H1 (cell line): ENCODE measurements at regions not wholly inside any gene's neighbourhood (a gene's known extent, or its start where the extent isn't known, plus 50 kb on each side); places are given as distances from the start of the nearest gene placed in this dataset.

Experiments used
- CTCF ChIA-PET: fragments of 300-600 bp; sonication (Branson Sonifier 250); formaldehyde crosslinking; loops from one replicate; lab custom pipeline; 2021; ENCODE audit not compliant: partially characterized antibody; lab: Charles Lee
- POLR2A ChIA-PET: fragments of 300-600 bp; sonication (Branson Sonifier 250); formaldehyde crosslinking; loops from one replicate; lab custom pipeline; 2021; ENCODE audit warnings: inconsistent platforms; ENCODE audit not compliant: partially characterized antibody; lab: Charles Lee
- DNase-seq, 2 experiments: peaks; one replicate each; pipeline versions ENCODE4 v3.0.0 to v3.0.0-alpha.2; 2010 to 2022; ENCODE audit warnings: low spot score in 2 of 2, low read depth in 1 of 2, mixed read lengths in 1 of 2
- FAIRE-seq: peaks from 2 replicates; lab custom pipeline; 2011; peaks lifted over from hg19 to GRCh38; lab: Jason Lieb, UNC
- H2AFZ ChIP-seq: 2 replicates; pipeline ENCODE4 v1.8.1; 2012; ENCODE audit warnings: low read length, inconsistent platforms
- H2AK5ac ChIP-seq: 2 replicates; pipeline ENCODE4 v1.6.1; 2013; ENCODE audit warnings: low read depth, low read length
- H2BK120ac ChIP-seq: replicated peaks from 2 replicates; pipeline ENCODE3; 2013; ENCODE audit warnings: low read depth, low read length, inconsistent platforms
- H2BK12ac ChIP-seq: 2 replicates; pipeline ENCODE4 v1.6.1; 2013; ENCODE audit warnings: low read depth, low read length
- H2BK15ac ChIP-seq: 2 replicates; pipeline ENCODE4 v1.6.1; 2013; ENCODE audit warnings: low read length
- H2BK20ac ChIP-seq: 2 replicates; pipeline ENCODE4 v1.6.1; 2013; ENCODE audit warnings: low read length
- H2BK5ac ChIP-seq: 2 replicates; pipeline ENCODE4 v1.6.1; 2013; ENCODE audit warnings: low read depth, low read length
- H3K14ac ChIP-seq: 2 replicates; pipeline ENCODE4 v1.6.1; 2013; ENCODE audit warnings: inconsistent platforms; ENCODE audit not compliant: insufficient read length
- H3K18ac ChIP-seq: 2 replicates; pipeline ENCODE4 v1.6.1; 2013; ENCODE audit warnings: low read length; ENCODE audit errors: extremely low read depth
- H3K23ac ChIP-seq: 2 replicates; pipeline ENCODE4 v1.6.1; 2013; ENCODE audit warnings: inconsistent platforms; ENCODE audit not compliant: insufficient read length
- H3K23me2 ChIP-seq: 2 replicates; pipeline ENCODE4 v1.6.1; 2013; ENCODE audit warnings: low read depth, low read length
- H3K27ac ChIP-seq: 2 replicates; pipeline ENCODE4 v1.6.1; 2011; ENCODE audit warnings: low read depth, low read length, inconsistent platforms
- H3K27me3 ChIP-seq, 4 experiments: replicated peaks in 1 of 4; 1 replicate in 1 of 4; 2 replicates in 3 of 4; pipeline versions ENCODE4 v1.6.1 to v1.8.1; 2011 to 2013; ENCODE audit warnings: low read length in 3 of 4, mild to moderate bottlenecking in 3 of 4, inconsistent platforms in 2 of 4, mixed read lengths in 2 of 4, moderate library complexity in 1 of 4; ENCODE audit not compliant: control insufficient read depth in 3 of 4, insufficient read depth in 3 of 4; ENCODE audit errors: extremely low read depth in 1 of 4
- H3K36me3 ChIP-seq, 4 experiments: 2 replicates each; pipeline versions ENCODE4 v1.6.1 to v1.8.1; 2011 to 2013; ENCODE audit warnings: mild to moderate bottlenecking in 4 of 4, low read length in 3 of 4, moderate library complexity in 2 of 4, control low read depth in 1 of 4, inconsistent platforms in 1 of 4; ENCODE audit not compliant: insufficient read depth in 4 of 4, control insufficient read depth in 2 of 4
- H3K4ac ChIP-seq: replicated peaks from 2 replicates; pipeline ENCODE3; 2013; ENCODE audit warnings: low read length, low read depth, mixed read lengths, inconsistent platforms; ENCODE audit not compliant: insufficient read length
- H3K4me1 ChIP-seq, 4 experiments: replicated peaks in 1 of 4; 1 replicate in 1 of 4; 2 replicates in 3 of 4; pipeline versions ENCODE4 v1.6.1 to v1.8.1; 2011 to 2013; ENCODE audit warnings: low read length in 3 of 4, inconsistent platforms in 2 of 4, mixed read lengths in 1 of 4; ENCODE audit not compliant: insufficient read depth in 4 of 4, control insufficient read depth in 3 of 4
- H3K4me2 ChIP-seq, 2 experiments: 2 replicates each; pipeline versions ENCODE4 v1.6.1 to v1.8.1; 2011 to 2013; ENCODE audit warnings: low read depth in 2 of 2, low read length in 2 of 2, control low read depth in 1 of 2, inconsistent platforms in 1 of 2, mild to moderate bottlenecking in 1 of 2; ENCODE audit not compliant: insufficient read depth in 1 of 2
- H3K4me3 ChIP-seq, 4 experiments: fragments of 200-600, 300-600 bp in 1 of 4; sonication (generic), shearing (Covaris generic), sonication (Bioruptor Twin) in 1 of 4; 2 replicates each; pipeline versions ENCODE4 v1.5.1 to v1.8.1; 2011 to 2016; ENCODE audit warnings: low read length in 4 of 4, low read depth in 3 of 4, control low read depth in 2 of 4, inconsistent platforms in 2 of 4, mild to moderate bottlenecking in 2 of 4, mixed read lengths in 1 of 4, moderate library complexity in 1 of 4; ENCODE audit not compliant: insufficient read depth in 2 of 4; ENCODE audit errors: extremely low read depth in 1 of 4
- H3K56ac ChIP-seq: replicated peaks from 2 replicates; pipeline ENCODE3; 2013; ENCODE audit warnings: low read depth, mild to moderate bottlenecking, mixed read lengths, low read length, inconsistent platforms; ENCODE audit not compliant: insufficient read length
- H3K79me1 ChIP-seq: 2 replicates; pipeline ENCODE4 v1.6.1; 2013; ENCODE audit warnings: low read depth, low read length, control low read depth
- H3K79me2 ChIP-seq, 2 experiments: 2 replicates each; pipeline versions ENCODE4 v1.6.1 to v1.8.1; 2012 to 2013; ENCODE audit warnings: low read length in 2 of 2, mild to moderate bottlenecking in 2 of 2, inconsistent platforms in 1 of 2; ENCODE audit not compliant: insufficient read depth in 2 of 2, control insufficient read depth in 1 of 2
- H3K9ac ChIP-seq, 4 experiments: replicated peaks in 1 of 4; 1 replicate in 1 of 4; 2 replicates in 3 of 4; pipeline versions ENCODE4 v1.6.1 to v1.8.1; 2011 to 2013; ENCODE audit warnings: low read depth in 3 of 4, low read length in 3 of 4, control low read depth in 2 of 4, mild to moderate bottlenecking in 2 of 4, moderate library complexity in 2 of 4, inconsistent platforms in 1 of 4; ENCODE audit errors: extremely low read depth in 1 of 4
- H3K9me3 ChIP-seq, 2 experiments: 2 replicates each; pipeline versions ENCODE4 v1.6.1 to v1.8.1; 2012 to 2013; ENCODE audit warnings: mild to moderate bottlenecking in 2 of 2, moderate library complexity in 2 of 2, control low read depth in 1 of 2, inconsistent platforms in 1 of 2, low read depth in 1 of 2, low read length in 1 of 2, mixed read lengths in 1 of 2; ENCODE audit not compliant: insufficient read depth in 2 of 2
- H4K20me1 ChIP-seq, 2 experiments: replicated peaks in 1 of 2; 2 replicates each; pipeline versions ENCODE3 to v1.8.1; 2011 to 2013; ENCODE audit warnings: inconsistent platforms in 2 of 2, low read length in 2 of 2, mild to moderate bottlenecking in 1 of 2; ENCODE audit not compliant: insufficient read depth in 2 of 2, control insufficient read depth in 1 of 2
- H4K5ac ChIP-seq: 2 replicates; pipeline ENCODE4 v1.6.1; 2013; ENCODE audit warnings: low read length, low read depth, mixed read lengths, inconsistent platforms; ENCODE audit not compliant: insufficient read length
- H4K8ac ChIP-seq: 2 replicates; pipeline ENCODE4 v1.8.0; 2013; ENCODE audit warnings: mild to moderate bottlenecking, moderate library complexity, low read length, inconsistent platforms; ENCODE audit not compliant: insufficient read depth; ENCODE audit errors: extremely low read depth
- H4K91ac ChIP-seq: replicated peaks from 2 replicates; pipeline ENCODE3; 2013; ENCODE audit warnings: low read length, mixed read lengths, inconsistent platforms; ENCODE audit not compliant: insufficient read length
- EP300 ChIP-seq, 2 experiments: IDR thresholded peaks; 1 replicate in 1 of 2; 2 replicates in 1 of 2; pipeline ENCODE4 v1.6.1; 2011 to 2012; ENCODE audit warnings: low read depth in 2 of 2, low read length in 2 of 2, mild to moderate bottlenecking in 2 of 2, borderline replicate concordance in 1 of 2, inconsistent platforms in 1 of 2, moderate library complexity in 1 of 2
- WGBS, 2 experiments: shearing (Covaris generic) in 1 of 2; methylation state at CpG; one replicate each; pipeline versions ENCODE4 v1.1.6 to v1.1.7; 2013 to 2015; ENCODE audit warnings: low lambda C conversion rate in 2 of 2, mixed read lengths in 2 of 2, inconsistent platforms in 1 of 2, low coverage in 1 of 2, missing lambda C conversion rate in 1 of 2; ENCODE audit not compliant: insufficient replicate concordance in 2 of 2, insufficient coverage in 1 of 2, insufficient read length in 1 of 2; ENCODE audit errors: extremely low coverage in 1 of 2, missing lambda C conversion rate in 1 of 2; 5-methylcytosine and 5-hydroxymethylcytosine counted together

DNA sequence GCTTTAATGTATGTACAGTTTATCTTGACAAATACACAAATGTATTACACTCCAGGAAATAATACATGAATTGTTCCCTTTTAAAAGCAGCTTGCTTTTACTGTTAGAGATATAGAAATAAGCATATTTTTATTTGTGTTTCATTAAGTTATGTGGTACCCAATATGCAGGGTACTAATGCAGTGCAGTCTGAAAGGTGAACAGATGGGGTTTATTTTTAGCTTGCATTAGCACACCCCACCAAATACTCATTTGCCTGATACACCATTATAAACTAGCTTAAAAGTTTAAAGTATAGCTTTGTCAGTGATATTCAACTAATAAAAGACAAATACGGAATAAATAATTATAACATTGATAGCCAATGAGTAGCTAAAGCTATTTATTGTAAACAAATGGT is 394.7 kb upstream of the ZNF804A start:
- no peak overlapping the region for H4K5ac ChIP-seq
- H2BK15ac ChIP-seq = no peak overlapping the region
- H4K8ac ChIP-seq = no peak overlapping the region
- H2AK5ac ChIP-seq = no peak overlapping the region
- no peak overlapping the region for H3K4ac ChIP-seq
- no peaks in the 10 kb centered on the region for H4K20me1 ChIP-seq
- no peak overlapping the region for H2BK12ac ChIP-seq
- H3K4me2 ChIP-seq = no peak overlapping the region
- no peak overlapping the region for H3K14ac ChIP-seq
- H3K27me3 ChIP-seq = no peaks in the 10 kb centered on the region
- H3K27ac ChIP-seq = no peak overlapping the region
- H3K4me1 ChIP-seq = peaks cover 0 to 1% (median 0%) of the 10 kb centered on the region in 4 experiments; a peak in 2 of 7 replicates
- no peaks in the 10 kb centered on the region for H3K23me2 ChIP-seq
- no peak overlapping the region for H3K56ac ChIP-seq
- ChIA-PET CTCF (interaction anchor here (0.5 kb wide), 1 partner anchor 22 kb away, joined by 3 read pairs; no protein-coding TSS in a partner anchor), POLR2A (no interaction called here)
- H2BK120ac ChIP-seq = no peak overlapping the region
- H4K91ac ChIP-seq = no peak overlapping the region
- H3K4me3 ChIP-seq = no peak overlapping the region
- H3K23ac ChIP-seq = no peak overlapping the region
- H2BK20ac ChIP-seq = no peak overlapping the region
- H3K36me3 ChIP-seq = no peaks in the 10 kb centered on the region
- no peaks in the 10 kb centered on the region for H3K79me2 ChIP-seq
- no peak overlapping the region for H2BK5ac ChIP-seq
- no peaks in the 10 kb centered on the region for H3K79me1 ChIP-seq
- no peaks in the 10 kb centered on the region for H3K9me3 ChIP-seq
- 88% methylated on average over 1 of the region's 1 CpG; no CpG with 5 or more reads in 1 of the 2 experiments for WGBS, 2 experiments
- H3K9ac ChIP-seq = no peak overlapping the region
- no peak overlapping the region for H3K18ac ChIP-seq
- no peak overlapping the region for H2AFZ ChIP-seq
- FAIRE-seq = no peak
- no peak for DNase-seq
- TF ChIP-seq EP300 (IDR thresholded peaks at IDR 0.05; ENCODE audit: borderline replicate concordance in 1 of 2, low read depth in 2 of 2, low read length in 2 of 2) = no peak
